ENCODE measurements at regions not wholly inside any gene's neighbourhood (a gene's known extent, or its start where the extent isn't known, plus 50 kb on each side); places are given as distances from the start of the nearest gene placed in this dataset.

GRCh38 chr11:101723371-101723770 lies 139.6 kb upstream of the TRPC6 start:
- TF ChIP-seq EZH2 (IDR thresholded peaks at IDR 0.05; ENCODE audit: low read depth, low read length, severe bottlenecking) (no peak), CEBPB (IDR thresholded peaks at IDR 0.05; ENCODE audit: low read depth, low read length) (no peak), RBBP5 (IDR thresholded peaks at IDR 0.05; ENCODE audit: borderline replicate concordance, low read depth, low read length) (no peak), EP300 (IDR thresholded peaks at IDR 0.05; ENCODE audit: borderline replicate concordance in 1 of 2, low read depth in 2 of 2, low read length in 2 of 2) (no peak), CTCF (IDR thresholded peaks at IDR 0.05; ENCODE audit: control extremely low read depth in 1 of 3, insufficient read depth in 1 of 3, low read depth in 1 of 3, low read length in 3 of 3) (no peak), JUND (IDR thresholded peaks at IDR 0.05; ENCODE audit: low read length) (no peak), RAD21 (IDR thresholded peaks at IDR 0.05 in 1 of 2, conservative IDR thresholded peaks at IDR 0.05 in 1 of 2; ENCODE audit: low read depth in 2 of 2, low read length in 2 of 2) (no peak), BACH1 (IDR thresholded peaks at IDR 0.05; ENCODE audit: low read length) (no peak), FOSL1 (IDR thresholded peaks at IDR 0.05; ENCODE audit: insufficient read depth, low read depth, low read length) (no peak), MAX (IDR thresholded peaks at IDR 0.05) (no peak), PHF8 (conservative IDR thresholded peaks at IDR 0.05; ENCODE audit: low read depth, low read length) (no peak), RXRA (IDR thresholded peaks at IDR 0.05; ENCODE audit: insufficient read depth, low read depth, low read length) (no peak), JUN (IDR thresholded peaks at IDR 0.05; ENCODE audit: low read depth, low read length) (no peak), GTF2F1 (IDR thresholded peaks at IDR 0.05; ENCODE audit: borderline replicate concordance, low read depth, low read length) (no peak)
